Tibial nerve (tissue), 4 donors: ENCODE measurements at regions not wholly inside any gene's neighbourhood (a gene's known extent, or its start where the extent isn't known, plus 50 kb on each side); places are given as distances from the start of the nearest gene placed in this dataset.

Experiments
- DNase-seq, 2 donors: peaks; one replicate each; pipeline ENCODE4 v3.0.0-alpha.2; 2019; ENCODE audit warnings: low spot score in 2 of 2
- H3K27ac ChIP-seq, 4 donors: fragments of 200-600 bp; sonication (generic) in 3 of 4; one replicate each; pipeline ENCODE4 v1.5.1; 2017 to 2019; ENCODE audit warnings: mild to moderate bottlenecking in 1 of 4
- H3K27me3 ChIP-seq, 2 donors: fragments of 200-600 bp; sonication (generic) in 1 of 2; one replicate each; pipeline versions ENCODE4 v1.5.1 to v1.6.0; 2017 to 2019
- H3K36me3 ChIP-seq, 3 donors: fragments of 200-600 bp; sonication (generic); one replicate each; pipeline ENCODE4 v1.5.1; 2018 to 2019
- H3K4me1 ChIP-seq, 4 donors: fragments of 200-600 bp; sonication (generic) in 3 of 4; one replicate each; pipeline ENCODE4 v1.5.1; 2017 to 2019
- H3K4me3 ChIP-seq, 4 donors: fragments of 200-600 bp; sonication (generic) in 3 of 4; one replicate each; pipeline ENCODE4 v1.5.1; 2017 to 2019; ENCODE audit warnings: mild to moderate bottlenecking in 1 of 4, moderate library complexity in 1 of 4
- H3K9me3 ChIP-seq, 4 donors: fragments of 200-600 bp; sonication (generic) in 3 of 4; one replicate each; pipeline ENCODE4 v1.5.1; 2017 to 2019
- EP300 ChIP-seq, 2 donors: sonication (generic); formaldehyde crosslinking; IDR thresholded peaks; one replicate each; pipeline ENCODE4 v1.6.1; 2017; ENCODE audit warnings: antibody characterized with exemption in 2 of 2, mild to moderate bottlenecking in 1 of 2
- POLR2A ChIP-seq, 2 donors: fragments of 450-650 bp; IDR thresholded peaks; one replicate each; pipeline ENCODE4 v1.6.1; 2017; ENCODE audit warnings: antibody characterized with exemption in 2 of 2, mild to moderate bottlenecking in 2 of 2, moderate library complexity in 2 of 2
- WGBS, 2 donors: methylation state at CpG; one replicate each; pipeline ENCODE4 v1.1.5; 2018; 5-methylcytosine and 5-hydroxymethylcytosine counted together
- TF ChIP-seq, protein P1 (sequence below), 5 experiments: fragments of 200-600 bp in 3 of 5; fragments of 450-650 bp in 2 of 5; sonication (generic) in 3 of 5; IDR thresholded peaks; one replicate each; pipeline ENCODE4 v1.5.1; 2016 to 2019; ENCODE audit warnings: antibody characterized with exemption in 5 of 5, mild to moderate bottlenecking in 3 of 5, moderate library complexity in 2 of 5

DNA sequence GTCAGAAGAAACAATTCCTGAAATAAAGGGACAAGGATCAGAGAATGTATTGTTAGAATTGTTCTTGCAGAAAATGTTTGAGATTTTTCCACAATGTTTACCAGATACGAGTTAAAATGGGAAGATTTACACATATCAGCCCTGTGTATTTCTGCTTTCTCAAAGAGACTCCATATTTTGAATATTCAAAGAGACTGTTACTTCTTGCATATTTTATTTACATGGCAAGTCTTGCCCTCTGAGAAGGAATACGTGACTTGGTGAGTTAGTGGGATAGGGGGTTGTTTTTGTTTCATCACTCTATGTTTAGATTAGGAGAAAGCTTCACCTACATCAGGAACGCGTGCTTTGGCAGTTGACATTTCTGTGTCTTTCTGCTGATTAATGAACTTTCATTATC, 56.1 kb upstream of the ZDHHC17 start:
- Histone ChIP-seq H3K4me3 (no peak overlapping the region), H3K36me3 (no peaks in the 10 kb centered on the region), H3K9me3 (no peaks in the 10 kb centered on the region), H3K4me1 (peaks cover 0 to 7% (median 0%) of the 10 kb centered on the region in 4 donors), H3K27ac (no peak overlapping the region), H3K27me3 (no peaks in the 10 kb centered on the region)
- 74% methylated on average over 4 of the region's 4 CpGs for WGBS, 2 donors
- DNase-seq: no peak
- TF ChIP-seq EP300 (IDR thresholded peaks at IDR 0.05) (no peak), POLR2A (IDR thresholded peaks at IDR 0.05) (no peak)
- TF ChIP-seq, protein P1, sequence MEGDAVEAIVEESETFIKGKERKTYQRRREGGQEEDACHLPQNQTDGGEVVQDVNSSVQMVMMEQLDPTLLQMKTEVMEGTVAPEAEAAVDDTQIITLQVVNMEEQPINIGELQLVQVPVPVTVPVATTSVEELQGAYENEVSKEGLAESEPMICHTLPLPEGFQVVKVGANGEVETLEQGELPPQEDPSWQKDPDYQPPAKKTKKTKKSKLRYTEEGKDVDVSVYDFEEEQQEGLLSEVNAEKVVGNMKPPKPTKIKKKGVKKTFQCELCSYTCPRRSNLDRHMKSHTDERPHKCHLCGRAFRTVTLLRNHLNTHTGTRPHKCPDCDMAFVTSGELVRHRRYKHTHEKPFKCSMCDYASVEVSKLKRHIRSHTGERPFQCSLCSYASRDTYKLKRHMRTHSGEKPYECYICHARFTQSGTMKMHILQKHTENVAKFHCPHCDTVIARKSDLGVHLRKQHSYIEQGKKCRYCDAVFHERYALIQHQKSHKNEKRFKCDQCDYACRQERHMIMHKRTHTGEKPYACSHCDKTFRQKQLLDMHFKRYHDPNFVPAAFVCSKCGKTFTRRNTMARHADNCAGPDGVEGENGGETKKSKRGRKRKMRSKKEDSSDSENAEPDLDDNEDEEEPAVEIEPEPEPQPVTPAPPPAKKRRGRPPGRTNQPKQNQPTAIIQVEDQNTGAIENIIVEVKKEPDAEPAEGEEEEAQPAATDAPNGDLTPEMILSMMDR (IDR thresholded peaks at IDR 0.05): no peak

DNA sequence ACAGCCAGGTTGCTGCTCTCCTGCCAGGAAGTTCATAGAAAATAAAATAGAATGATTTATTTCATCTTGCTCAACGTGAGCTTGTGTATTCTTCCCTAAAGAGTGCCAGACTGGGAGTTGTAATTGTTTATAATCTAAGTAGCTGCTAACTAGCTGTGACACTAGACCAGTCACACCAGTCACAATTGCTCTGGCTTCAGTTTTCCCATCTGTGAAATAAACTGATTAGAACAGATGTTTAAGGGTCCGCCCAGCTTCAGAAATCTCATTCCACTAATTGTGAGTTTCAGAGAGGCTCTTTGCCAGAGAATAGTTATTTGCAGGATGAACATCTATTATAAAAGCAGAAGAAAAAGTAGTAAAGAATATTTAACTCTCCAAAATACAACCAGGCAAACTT, 55.6 kb upstream of the ZDHHC17 start:
- no peaks in the 10 kb centered on the region for H3K27me3 ChIP-seq
- H3K27ac ChIP-seq: no peak overlapping the region
- H3K36me3 ChIP-seq: no peaks in the 10 kb centered on the region
- DNase-seq: no peak
- no peaks in the 10 kb centered on the region for H3K9me3 ChIP-seq
- peaks cover 0 to 7% (median 0%) of the 10 kb centered on the region in 4 donors for H3K4me1 ChIP-seq
- TF ChIP-seq EP300 (IDR thresholded peaks at IDR 0.05) (no peak), POLR2A (IDR thresholded peaks at IDR 0.05) (no peak)
- TF ChIP-seq, protein P1 (IDR thresholded peaks at IDR 0.05): no peak
- no peak overlapping the region for H3K4me3 ChIP-seq
- 49 to 56% methylated on average over 2 of the region's 2 CpGs for WGBS, 2 donors

DNA sequence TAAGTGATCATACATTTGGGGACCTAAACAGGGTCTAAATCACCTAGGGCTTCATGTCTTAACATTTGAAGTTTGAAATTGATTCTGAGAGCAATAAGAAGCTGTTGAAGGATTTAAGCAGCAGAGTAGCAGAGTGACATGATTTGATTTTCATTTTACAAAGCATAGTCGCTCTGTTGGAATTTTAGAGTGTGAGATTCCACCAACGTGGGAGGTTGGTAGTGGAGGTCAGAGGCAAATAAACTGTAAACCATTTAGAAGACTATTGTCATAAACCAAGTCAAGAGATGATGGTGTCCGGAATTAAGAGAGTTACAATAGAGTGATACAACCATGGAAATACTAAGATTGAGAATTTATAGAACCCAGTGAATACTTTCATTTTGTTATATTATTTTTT, 52.7 kb upstream of the ZDHHC17 start:
- TF ChIP-seq POLR2A (IDR thresholded peaks at IDR 0.05) (no peak), EP300 (IDR thresholded peaks at IDR 0.05) (no peak)
- TF ChIP-seq, protein P1 (IDR thresholded peaks at IDR 0.05): no peak
- H3K4me1 ChIP-seq: peaks cover 0 to 3% (median 0%) of the 10 kb centered on the region in 4 donors
- H3K4me3 ChIP-seq: no peak overlapping the region
- WGBS, 2 donors: 71% methylated on average over 3 of the region's 3 CpGs
- DNase-seq: no peak
- no peaks in the 10 kb centered on the region for H3K36me3 ChIP-seq
- H3K27me3 ChIP-seq: no peaks in the 10 kb centered on the region
- no peak overlapping the region for H3K27ac ChIP-seq
- no peaks in the 10 kb centered on the region for H3K9me3 ChIP-seq

DNA sequence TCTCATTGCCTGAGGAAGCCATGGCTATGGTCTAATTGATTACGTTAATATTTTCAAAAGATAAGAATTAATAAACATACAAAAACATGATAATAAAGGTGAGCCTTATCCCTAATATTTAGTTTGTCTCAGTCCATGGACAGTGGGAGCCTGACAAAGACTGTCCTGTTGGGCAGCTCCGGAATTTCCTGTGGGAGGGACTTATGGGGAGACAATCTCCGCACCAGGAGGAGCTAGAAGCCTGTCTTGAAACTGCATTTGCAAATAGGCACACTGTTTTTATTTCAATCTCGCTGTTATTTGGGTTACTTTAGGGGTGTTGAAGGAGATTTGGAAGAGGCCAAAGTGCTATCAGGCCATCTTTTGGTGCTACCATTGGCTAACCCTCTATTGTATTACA, 50.8 kb upstream of the ZDHHC17 start:
- no peaks in the 10 kb centered on the region for H3K4me1 ChIP-seq
- no peaks in the 10 kb centered on the region for H3K36me3 ChIP-seq
- H3K4me3 ChIP-seq: no peak overlapping the region
- 38 to 56% methylated on average over 4 of the region's 4 CpGs for WGBS, 2 donors
- TF ChIP-seq EP300 (IDR thresholded peaks at IDR 0.05) (no peak), POLR2A (IDR thresholded peaks at IDR 0.05) (no peak)
- TF ChIP-seq, protein P1 (IDR thresholded peaks at IDR 0.05): no peak
- no peak overlapping the region for H3K27ac ChIP-seq
- no peak for DNase-seq
- H3K9me3 ChIP-seq: no peaks in the 10 kb centered on the region
- H3K27me3 ChIP-seq: no peaks in the 10 kb centered on the region

DNA sequence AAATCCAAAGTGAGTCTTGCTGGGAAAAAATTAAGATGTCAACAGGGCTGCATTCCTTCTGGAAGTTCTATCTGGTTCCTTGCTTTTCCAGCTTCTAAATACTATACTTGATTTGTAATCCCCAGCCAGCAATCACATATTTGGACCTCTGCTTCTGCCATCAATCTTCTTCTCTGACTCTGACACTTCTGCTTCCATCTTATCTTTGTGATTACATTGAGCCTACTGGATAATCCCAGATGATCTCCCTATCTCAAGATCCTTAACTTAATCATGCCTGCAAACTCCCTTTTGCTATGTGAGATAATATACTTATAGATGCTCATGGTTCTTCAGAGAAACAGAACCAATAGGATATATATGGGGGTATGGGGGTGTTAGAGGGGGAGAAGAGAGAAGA, 49.9 kb upstream of the ZDHHC17 start:
- H3K27ac ChIP-seq: no peak overlapping the region
- no peaks in the 10 kb centered on the region for H3K9me3 ChIP-seq
- TF ChIP-seq, protein P1 (IDR thresholded peaks at IDR 0.05): no peak
- TF ChIP-seq POLR2A (IDR thresholded peaks at IDR 0.05) (no peak), EP300 (IDR thresholded peaks at IDR 0.05) (no peak)
- DNase-seq: no peak
- H3K36me3 ChIP-seq: no peaks in the 10 kb centered on the region
- no peaks in the 10 kb centered on the region for H3K27me3 ChIP-seq
- H3K4me1 ChIP-seq: no peaks in the 10 kb centered on the region
- no peak overlapping the region for H3K4me3 ChIP-seq
